GM23338 (cell line): ENCODE measurements at regions not wholly inside any gene's neighbourhood (a gene's known extent, or its start where the extent isn't known, plus 50 kb on each side); places are given as distances from the start of the nearest gene placed in this dataset.

Source experiments
- ATAC-seq: fragments of 200-7000 bp; cut with Tn5 transposase; 3 replicates; pipeline ENCODE4 v1.9.1; 2020
- DNase-seq: peaks from one replicate; pipeline ENCODE4 v3.0.0-alpha.2; 2015; ENCODE audit warnings: low spot score
- H2AFZ ChIP-seq: fragments of 200-600 bp; sonication (generic); 2 replicates; pipeline ENCODE4 v1.8.0; 2016; ENCODE audit warnings: antibody characterized with exemption, mild to moderate bottlenecking, moderate library complexity
- H3F3A ChIP-seq: fragments of 200-600 bp; sonication (generic); replicated peaks from 2 replicates; pipeline ENCODE4 v1.8.0; 2017; ENCODE audit warnings: antibody characterized with exemption, mixed run types, low read depth
- H3K27ac ChIP-seq: fragments of 200-600 bp; sonication (generic); 2 replicates; pipeline ENCODE4 v1.6.1; 2016; ENCODE audit warnings: low read depth
- H3K27me3 ChIP-seq: fragments of 200-600 bp; sonication (generic); 2 replicates; pipeline ENCODE4 v1.8.0; 2016; ENCODE audit warnings: mild to moderate bottlenecking, mixed run types, moderate library complexity; ENCODE audit not compliant: insufficient read depth
- H3K36me3 ChIP-seq: fragments of 200-600 bp; sonication (generic); 2 replicates; pipeline ENCODE4 v1.8.0; 2016; ENCODE audit warnings: mild to moderate bottlenecking; ENCODE audit not compliant: insufficient read depth
- H3K4me1 ChIP-seq: fragments of 200-600 bp; sonication (generic); 2 replicates; pipeline ENCODE4 v1.8.0; 2016; ENCODE audit warnings: mild to moderate bottlenecking, moderate library complexity; ENCODE audit not compliant: insufficient read depth
- H3K4me2 ChIP-seq: fragments of 200-600 bp; sonication (generic); 2 replicates; pipeline ENCODE4 v1.7.1; 2017; ENCODE audit warnings: mixed run types
- H3K4me3 ChIP-seq: fragments of 200-600 bp; sonication (generic); 2 replicates; pipeline ENCODE4 v1.6.1; 2016; ENCODE audit warnings: mixed run types
- H3K79me2 ChIP-seq: fragments of 200-600 bp; sonication (generic); replicated peaks from 2 replicates; pipeline ENCODE4 v1.8.0; 2017; ENCODE audit warnings: mild to moderate bottlenecking; ENCODE audit not compliant: insufficient read depth
- H3K9me2 ChIP-seq: fragments of 200-600 bp; sonication (generic); 2 replicates; pipeline ENCODE4 v1.8.0; 2017; ENCODE audit not compliant: insufficient read depth
- H4K20me1 ChIP-seq: fragments of 200-600 bp; sonication (generic); replicated peaks from 2 replicates; pipeline ENCODE4 v1.8.0; 2017; ENCODE audit warnings: mild to moderate bottlenecking; ENCODE audit not compliant: insufficient read depth
- H3K27ac Mint-ChIP-seq: 2 replicates; pipeline ENCODE4 v1.8.0; 2020; ENCODE audit warnings: inconsistent platforms, mild to moderate bottlenecking, moderate library complexity, mixed read lengths
- H3K27me3 Mint-ChIP-seq: 3 replicates; pipeline ENCODE4 v1.8.0; 2022; ENCODE audit warnings: low read depth, mild to moderate bottlenecking, moderate library complexity, mixed read lengths, inconsistent platforms; ENCODE audit not compliant: insufficient read depth, poor library complexity
- H3K36me3 Mint-ChIP-seq: 3 replicates; pipeline ENCODE4 v1.8.0; 2021; ENCODE audit warnings: low read depth, mild to moderate bottlenecking, inconsistent platforms, moderate library complexity, mixed read lengths
- H3K4me1 Mint-ChIP-seq: 3 replicates; pipeline ENCODE4 v1.8.0; 2020; ENCODE audit warnings: mild to moderate bottlenecking, inconsistent platforms, mixed read lengths
- H3K4me3 Mint-ChIP-seq: 3 replicates; pipeline ENCODE4 v1.8.0; 2021; ENCODE audit warnings: moderate library complexity, mild to moderate bottlenecking, inconsistent platforms, mixed read lengths
- H3K9me3 Mint-ChIP-seq: 3 replicates; pipeline ENCODE4 v1.8.0; 2020; ENCODE audit warnings: moderate library complexity, mild to moderate bottlenecking, inconsistent platforms, mixed read lengths
- CREB1 ChIP-seq: fragments of 250-450 bp; sonication (Bioruptor Pico); IDR thresholded peaks from 2 replicates; pipeline ENCODE4 v1.5.0; 2020; ENCODE audit warnings: low read depth, mild to moderate bottlenecking, moderate library complexity
- EZH2 ChIP-seq: fragments of 200-600 bp; sonication (generic); IDR thresholded peaks from one replicate; pipeline ENCODE4 v1.8.0; 2017; ENCODE audit warnings: antibody characterized with exemption, mild to moderate bottlenecking, low read depth; ENCODE audit not compliant: unreplicated experiment
- EZH2phosphoT487 ChIP-seq: fragments of 200-600 bp; sonication (generic); IDR thresholded peaks from one replicate; pipeline ENCODE4 v1.8.1; 2018; ENCODE audit warnings: antibody characterized with exemption; ENCODE audit not compliant: unreplicated experiment
- JUNB ChIP-seq: IDR thresholded peaks from one replicate; pipeline ENCODE4 v1.6.1; 2016; ENCODE audit warnings: antibody characterized with exemption; ENCODE audit not compliant: unreplicated experiment
- NANOG ChIP-seq: IDR thresholded peaks from 2 replicates; pipeline ENCODE4 v1.6.1; 2016; ENCODE audit warnings: antibody characterized with exemption, borderline replicate concordance
- POLR2AphosphoS5 ChIP-seq: IDR thresholded peaks from 2 replicates; pipeline ENCODE4 v1.6.1; 2016; ENCODE audit warnings: antibody characterized with exemption, low read depth
- STAT1 ChIP-seq: IDR thresholded peaks from one replicate; pipeline ENCODE4 v1.6.1; 2016; ENCODE audit warnings: antibody characterized with exemption; ENCODE audit not compliant: unreplicated experiment
- ZNF114 ChIP-seq: fragments of 250-450 bp; sonication (Bioruptor Pico); IDR thresholded peaks from 2 replicates; pipeline ENCODE4 v1.5.0; 2020; ENCODE audit warnings: mild to moderate bottlenecking, moderate library complexity
- ZNF331 ChIP-seq: fragments of 250-450 bp; sonication (Bioruptor Pico); IDR thresholded peaks from 2 replicates; pipeline ENCODE4 v1.5.0; 2020; ENCODE audit warnings: low read depth, mild to moderate bottlenecking, moderate library complexity
- TF ChIP-seq, protein P1 (sequence below): IDR thresholded peaks from 2 replicates; pipeline ENCODE4 v1.6.1; 2016; ENCODE audit warnings: antibody characterized with exemption
- TF ChIP-seq, protein P2 (sequence below): IDR thresholded peaks from one replicate; pipeline ENCODE4 v1.6.1; 2018; ENCODE audit warnings: antibody characterized with exemption; ENCODE audit not compliant: unreplicated experiment
- TF ChIP-seq, protein P3 (sequence below): fragments of 250-450 bp; sonication (Bioruptor Pico); IDR thresholded peaks from 2 replicates; pipeline ENCODE4 v1.5.0; 2020; ENCODE audit warnings: mild to moderate bottlenecking, moderate library complexity
- TF ChIP-seq, protein P4 (sequence below), 2 experiments: fragments of 200-600 bp in 1 of 2; sonication (generic) in 1 of 2; conservative IDR thresholded peaks; 2 replicates each; pipeline versions ENCODE4 v1.5.1 to v1.6.1; 2016 to 2017; ENCODE audit warnings: antibody characterized with exemption in 2 of 2, low read depth in 2 of 2, mild to moderate bottlenecking in 2 of 2, moderate library complexity in 1 of 2

DNA sequence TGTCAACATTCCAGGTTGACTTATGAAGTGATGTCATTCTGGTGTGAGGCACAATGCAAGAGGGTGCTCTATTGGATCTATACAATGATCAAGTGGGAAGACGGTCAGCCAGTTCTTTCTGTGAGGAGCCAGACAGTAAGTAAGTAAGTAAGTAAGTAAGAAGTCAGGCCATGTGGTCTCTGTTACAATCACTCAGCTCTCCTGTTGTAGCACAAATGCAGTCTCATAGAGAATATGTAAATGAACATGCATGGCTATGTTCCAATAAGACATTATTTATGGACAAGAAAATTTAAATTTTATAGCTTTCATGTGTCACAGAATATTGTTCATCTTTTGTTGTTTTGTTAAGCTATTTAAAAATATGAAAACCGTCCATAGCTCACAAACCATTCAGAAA is 399.7 kb downstream of the BTBD3 start:
- Histone ChIP-seq H3K27ac (no peak overlapping the region), H3K4me2 (no peak overlapping the region), H3K9me2 (0 out of 2 replicates have a peak, but pooled peaks cover 3% of the 10 kb centered on the region), H3K4me1 (peaks cover 8% of the 10 kb centered on the region; the same call in 1 of the 2 replicates), H3K36me3 (no peaks in the 10 kb centered on the region), H4K20me1 (no peaks in the 10 kb centered on the region), H3K27me3 (no peaks in the 10 kb centered on the region), H3K4me3 (no peak overlapping the region), H2AFZ (peak overlapping the region; percentile 78; the same call in 1 of the 2 replicates), H3K79me2 (no peaks in the 10 kb centered on the region), H3F3A (no peaks in the 10 kb centered on the region)
- Mint-ChIP-seq H3K27me3 (no peaks in the 10 kb centered on the region), H3K27ac (no peak overlapping the region), H3K4me1 (peaks cover 11% of the 10 kb centered on the region; the same call in 2 of the 3 replicates), H3K9me3 (no peaks in the 10 kb centered on the region), H3K36me3 (no peaks in the 10 kb centered on the region), H3K4me3 (no peak overlapping the region)
- DNase-seq (no peak), ATAC-seq (no peak)
- no peak for TF ChIP-seq EZH2phosphoT487
- TF ChIP-seq, protein P1, sequence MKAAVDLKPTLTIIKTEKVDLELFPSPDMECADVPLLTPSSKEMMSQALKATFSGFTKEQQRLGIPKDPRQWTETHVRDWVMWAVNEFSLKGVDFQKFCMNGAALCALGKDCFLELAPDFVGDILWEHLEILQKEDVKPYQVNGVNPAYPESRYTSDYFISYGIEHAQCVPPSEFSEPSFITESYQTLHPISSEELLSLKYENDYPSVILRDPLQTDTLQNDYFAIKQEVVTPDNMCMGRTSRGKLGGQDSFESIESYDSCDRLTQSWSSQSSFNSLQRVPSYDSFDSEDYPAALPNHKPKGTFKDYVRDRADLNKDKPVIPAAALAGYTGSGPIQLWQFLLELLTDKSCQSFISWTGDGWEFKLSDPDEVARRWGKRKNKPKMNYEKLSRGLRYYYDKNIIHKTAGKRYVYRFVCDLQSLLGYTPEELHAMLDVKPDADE, result no peak
- no peak for TF ChIP-seq JUNB
- TF ChIP-seq, protein P2, sequence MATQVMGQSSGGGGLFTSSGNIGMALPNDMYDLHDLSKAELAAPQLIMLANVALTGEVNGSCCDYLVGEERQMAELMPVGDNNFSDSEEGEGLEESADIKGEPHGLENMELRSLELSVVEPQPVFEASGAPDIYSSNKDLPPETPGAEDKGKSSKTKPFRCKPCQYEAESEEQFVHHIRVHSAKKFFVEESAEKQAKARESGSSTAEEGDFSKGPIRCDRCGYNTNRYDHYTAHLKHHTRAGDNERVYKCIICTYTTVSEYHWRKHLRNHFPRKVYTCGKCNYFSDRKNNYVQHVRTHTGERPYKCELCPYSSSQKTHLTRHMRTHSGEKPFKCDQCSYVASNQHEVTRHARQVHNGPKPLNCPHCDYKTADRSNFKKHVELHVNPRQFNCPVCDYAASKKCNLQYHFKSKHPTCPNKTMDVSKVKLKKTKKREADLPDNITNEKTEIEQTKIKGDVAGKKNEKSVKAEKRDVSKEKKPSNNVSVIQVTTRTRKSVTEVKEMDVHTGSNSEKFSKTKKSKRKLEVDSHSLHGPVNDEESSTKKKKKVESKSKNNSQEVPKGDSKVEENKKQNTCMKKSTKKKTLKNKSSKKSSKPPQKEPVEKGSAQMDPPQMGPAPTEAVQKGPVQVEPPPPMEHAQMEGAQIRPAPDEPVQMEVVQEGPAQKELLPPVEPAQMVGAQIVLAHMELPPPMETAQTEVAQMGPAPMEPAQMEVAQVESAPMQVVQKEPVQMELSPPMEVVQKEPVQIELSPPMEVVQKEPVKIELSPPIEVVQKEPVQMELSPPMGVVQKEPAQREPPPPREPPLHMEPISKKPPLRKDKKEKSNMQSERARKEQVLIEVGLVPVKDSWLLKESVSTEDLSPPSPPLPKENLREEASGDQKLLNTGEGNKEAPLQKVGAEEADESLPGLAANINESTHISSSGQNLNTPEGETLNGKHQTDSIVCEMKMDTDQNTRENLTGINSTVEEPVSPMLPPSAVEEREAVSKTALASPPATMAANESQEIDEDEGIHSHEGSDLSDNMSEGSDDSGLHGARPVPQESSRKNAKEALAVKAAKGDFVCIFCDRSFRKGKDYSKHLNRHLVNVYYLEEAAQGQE, result no peak
- no peak for TF ChIP-seq CREB1
- no peak for TF ChIP-seq NANOG
- TF ChIP-seq, protein P3, sequence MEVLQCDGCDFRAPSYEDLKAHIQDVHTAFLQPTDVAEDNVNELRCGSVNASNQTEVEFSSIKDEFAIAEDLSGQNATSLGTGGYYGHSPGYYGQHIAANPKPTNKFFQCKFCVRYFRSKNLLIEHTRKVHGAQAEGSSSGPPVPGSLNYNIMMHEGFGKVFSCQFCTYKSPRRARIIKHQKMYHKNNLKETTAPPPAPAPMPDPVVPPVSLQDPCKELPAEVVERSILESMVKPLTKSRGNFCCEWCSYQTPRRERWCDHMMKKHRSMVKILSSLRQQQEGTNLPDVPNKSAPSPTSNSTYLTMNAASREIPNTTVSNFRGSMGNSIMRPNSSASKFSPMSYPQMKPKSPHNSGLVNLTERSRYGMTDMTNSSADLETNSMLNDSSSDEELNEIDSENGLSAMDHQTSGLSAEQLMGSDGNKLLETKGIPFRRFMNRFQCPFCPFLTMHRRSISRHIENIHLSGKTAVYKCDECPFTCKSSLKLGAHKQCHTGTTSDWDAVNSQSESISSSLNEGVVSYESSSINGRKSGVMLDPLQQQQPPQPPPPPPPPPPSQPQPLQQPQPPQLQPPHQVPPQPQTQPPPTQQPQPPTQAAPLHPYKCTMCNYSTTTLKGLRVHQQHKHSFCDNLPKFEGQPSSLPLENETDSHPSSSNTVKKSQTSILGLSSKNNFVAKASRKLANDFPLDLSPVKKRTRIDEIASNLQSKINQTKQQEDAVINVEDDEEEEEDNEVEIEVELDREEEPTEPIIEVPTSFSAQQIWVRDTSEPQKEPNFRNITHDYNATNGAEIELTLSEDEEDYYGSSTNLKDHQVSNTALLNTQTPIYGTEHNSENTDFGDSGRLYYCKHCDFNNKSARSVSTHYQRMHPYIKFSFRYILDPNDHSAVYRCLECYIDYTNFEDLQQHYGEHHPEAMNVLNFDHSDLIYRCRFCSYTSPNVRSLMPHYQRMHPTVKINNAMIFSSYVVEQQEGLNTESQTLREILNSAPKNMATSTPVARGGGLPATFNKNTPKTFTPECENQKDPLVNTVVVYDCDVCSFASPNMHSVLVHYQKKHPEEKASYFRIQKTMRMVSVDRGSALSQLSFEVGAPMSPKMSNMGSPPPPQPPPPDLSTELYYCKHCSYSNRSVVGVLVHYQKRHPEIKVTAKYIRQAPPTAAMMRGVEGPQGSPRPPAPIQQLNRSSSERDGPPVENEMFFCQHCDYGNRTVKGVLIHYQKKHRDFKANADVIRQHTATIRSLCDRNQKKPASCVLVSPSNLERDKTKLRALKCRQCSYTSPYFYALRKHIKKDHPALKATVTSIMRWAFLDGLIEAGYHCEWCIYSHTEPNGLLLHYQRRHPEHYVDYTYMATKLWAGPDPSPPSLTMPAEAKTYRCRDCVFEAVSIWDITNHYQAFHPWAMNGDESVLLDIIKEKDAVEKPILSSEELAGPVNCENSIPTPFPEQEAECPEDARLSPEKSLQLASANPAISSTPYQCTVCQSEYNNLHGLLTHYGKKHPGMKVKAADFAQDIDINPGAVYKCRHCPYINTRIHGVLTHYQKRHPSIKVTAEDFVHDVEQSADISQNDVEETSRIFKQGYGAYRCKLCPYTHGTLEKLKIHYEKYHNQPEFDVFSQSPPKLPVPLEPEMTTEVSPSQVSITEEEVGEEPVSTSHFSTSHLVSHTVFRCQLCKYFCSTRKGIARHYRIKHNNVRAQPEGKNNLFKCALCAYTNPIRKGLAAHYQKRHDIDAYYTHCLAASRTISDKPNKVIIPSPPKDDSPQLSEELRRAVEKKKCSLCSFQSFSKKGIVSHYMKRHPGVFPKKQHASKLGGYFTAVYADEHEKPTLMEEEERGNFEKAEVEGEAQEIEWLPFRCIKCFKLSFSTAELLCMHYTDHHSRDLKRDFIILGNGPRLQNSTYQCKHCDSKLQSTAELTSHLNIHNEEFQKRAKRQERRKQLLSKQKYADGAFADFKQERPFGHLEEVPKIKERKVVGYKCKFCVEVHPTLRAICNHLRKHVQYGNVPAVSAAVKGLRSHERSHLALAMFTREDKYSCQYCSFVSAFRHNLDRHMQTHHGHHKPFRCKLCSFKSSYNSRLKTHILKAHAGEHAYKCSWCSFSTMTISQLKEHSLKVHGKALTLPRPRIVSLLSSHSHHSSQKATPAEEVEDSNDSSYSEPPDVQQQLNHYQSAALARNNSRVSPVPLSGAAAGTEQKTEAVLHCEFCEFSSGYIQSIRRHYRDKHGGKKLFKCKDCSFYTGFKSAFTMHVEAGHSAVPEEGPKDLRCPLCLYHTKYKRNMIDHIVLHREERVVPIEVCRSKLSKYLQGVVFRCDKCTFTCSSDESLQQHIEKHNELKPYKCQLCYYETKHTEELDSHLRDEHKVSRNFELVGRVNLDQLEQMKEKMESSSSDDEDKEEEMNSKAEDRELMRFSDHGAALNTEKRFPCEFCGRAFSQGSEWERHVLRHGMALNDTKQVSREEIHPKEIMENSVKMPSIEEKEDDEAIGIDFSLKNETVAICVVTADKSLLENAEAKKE, result no peak
- no peak for TF ChIP-seq ZNF114
- TF ChIP-seq, protein P4, sequence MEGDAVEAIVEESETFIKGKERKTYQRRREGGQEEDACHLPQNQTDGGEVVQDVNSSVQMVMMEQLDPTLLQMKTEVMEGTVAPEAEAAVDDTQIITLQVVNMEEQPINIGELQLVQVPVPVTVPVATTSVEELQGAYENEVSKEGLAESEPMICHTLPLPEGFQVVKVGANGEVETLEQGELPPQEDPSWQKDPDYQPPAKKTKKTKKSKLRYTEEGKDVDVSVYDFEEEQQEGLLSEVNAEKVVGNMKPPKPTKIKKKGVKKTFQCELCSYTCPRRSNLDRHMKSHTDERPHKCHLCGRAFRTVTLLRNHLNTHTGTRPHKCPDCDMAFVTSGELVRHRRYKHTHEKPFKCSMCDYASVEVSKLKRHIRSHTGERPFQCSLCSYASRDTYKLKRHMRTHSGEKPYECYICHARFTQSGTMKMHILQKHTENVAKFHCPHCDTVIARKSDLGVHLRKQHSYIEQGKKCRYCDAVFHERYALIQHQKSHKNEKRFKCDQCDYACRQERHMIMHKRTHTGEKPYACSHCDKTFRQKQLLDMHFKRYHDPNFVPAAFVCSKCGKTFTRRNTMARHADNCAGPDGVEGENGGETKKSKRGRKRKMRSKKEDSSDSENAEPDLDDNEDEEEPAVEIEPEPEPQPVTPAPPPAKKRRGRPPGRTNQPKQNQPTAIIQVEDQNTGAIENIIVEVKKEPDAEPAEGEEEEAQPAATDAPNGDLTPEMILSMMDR (conservative IDR thresholded peaks at IDR 0.05; ENCODE audit: low read depth in 2 of 2), result no peak
- TF ChIP-seq EZH2, result no peak
- no peak for TF ChIP-seq STAT1
- TF ChIP-seq ZNF331 (CRISPR knock-in tag), result no peak
- no peak for TF ChIP-seq POLR2AphosphoS5
